H9 (cell line): ENCODE measurements at regions not wholly inside any gene's neighbourhood (a gene's known extent, or its start where the extent isn't known, plus 50 kb on each side); places are given as distances from the start of the nearest gene placed in this dataset.

ENCODE experiments used
- DNase-seq: peaks from one replicate; pipeline ENCODE4 v3.0.0-alpha.2; 2017
- H2AFZ ChIP-seq: one replicate; pipeline ENCODE4 v1.6.1; 2013; ENCODE audit warnings: mild to moderate bottlenecking, low read length, control low read depth, moderate library complexity
- H2AK5ac ChIP-seq: 2 replicates; pipeline ENCODE4 v1.6.1; 2013; ENCODE audit warnings: low read length, control low read depth, mixed read lengths; ENCODE audit not compliant: insufficient read length
- H2BK120ac ChIP-seq: one replicate; pipeline ENCODE4 v1.6.1; 2013; ENCODE audit warnings: low read depth, mild to moderate bottlenecking, low read length, control low read depth, inconsistent platforms; ENCODE audit not compliant: poor library complexity, severe bottlenecking
- H2BK12ac ChIP-seq: 2 replicates; pipeline ENCODE4 v1.6.1; 2013; ENCODE audit warnings: low read length, control low read depth, mixed read lengths, low read depth; ENCODE audit not compliant: insufficient read length
- H2BK15ac ChIP-seq: 2 replicates; pipeline ENCODE4 v1.6.1; 2013; ENCODE audit warnings: low read depth, low read length, control low read depth
- H2BK20ac ChIP-seq: one replicate; pipeline ENCODE4 v1.6.1; 2013; ENCODE audit warnings: low read depth, mild to moderate bottlenecking, low read length, control low read depth, inconsistent platforms; ENCODE audit not compliant: poor library complexity, severe bottlenecking
- H2BK5ac ChIP-seq: 2 replicates; pipeline ENCODE4 v1.6.1; 2013; ENCODE audit warnings: low read length, control low read depth, mixed read lengths; ENCODE audit not compliant: insufficient read length
- H3K14ac ChIP-seq: 2 replicates; pipeline ENCODE4 v1.6.1; 2013; ENCODE audit warnings: low read length, control low read depth; ENCODE audit not compliant: insufficient read depth
- H3K18ac ChIP-seq: 2 replicates; pipeline ENCODE4 v1.6.1; 2013; ENCODE audit warnings: low read depth, mild to moderate bottlenecking, mixed read lengths, low read length, control low read depth; ENCODE audit not compliant: insufficient read length
- H3K23ac ChIP-seq: 2 replicates; pipeline ENCODE4 v1.6.1; 2013; ENCODE audit warnings: low read length, control low read depth, mixed read lengths, low read depth; ENCODE audit not compliant: insufficient read length
- H3K23me2 ChIP-seq: 2 replicates; pipeline ENCODE4 v1.6.1; 2013; ENCODE audit warnings: low read depth, mild to moderate bottlenecking, mixed read lengths, low read length, control low read depth; ENCODE audit not compliant: insufficient read length, poor library complexity, severe bottlenecking
- H3K27ac ChIP-seq: 2 replicates; pipeline ENCODE4 v1.5.1; 2013; ENCODE audit warnings: low read length, control low read depth, mixed read lengths, low read depth; ENCODE audit not compliant: insufficient read length
- H3K27me3 ChIP-seq: 2 replicates; pipeline ENCODE4 v1.6.1; 2013; ENCODE audit warnings: low read length, control low read depth, inconsistent platforms; ENCODE audit not compliant: insufficient read depth
- H3K4ac ChIP-seq: 2 replicates; pipeline ENCODE4 v1.6.1; 2013; ENCODE audit warnings: low read depth, mild to moderate bottlenecking, control low read depth, inconsistent platforms, low read length, moderate library complexity
- H3K4me1 ChIP-seq: 2 replicates; pipeline ENCODE4 v1.6.1; 2013; ENCODE audit warnings: low read length, control low read depth, inconsistent platforms; ENCODE audit not compliant: insufficient read depth
- H3K4me2 ChIP-seq: 2 replicates; pipeline ENCODE4 v1.6.1; 2013; ENCODE audit warnings: low read length, control low read depth, mixed read lengths; ENCODE audit not compliant: insufficient read length, insufficient read depth
- H3K56ac ChIP-seq: 2 replicates; pipeline ENCODE4 v1.6.1; 2013; ENCODE audit warnings: low read depth, mild to moderate bottlenecking, mixed read lengths, low read length, control low read depth; ENCODE audit not compliant: insufficient read length
- H3K79me1 ChIP-seq: 2 replicates; pipeline ENCODE4 v1.6.1; 2013; ENCODE audit warnings: low read depth, mild to moderate bottlenecking, moderate library complexity, low read length, control low read depth, inconsistent platforms; ENCODE audit not compliant: insufficient read depth, poor library complexity, severe bottlenecking
- H3K79me2 ChIP-seq: 2 replicates; pipeline ENCODE4 v1.6.1; 2013; ENCODE audit warnings: low read length, control low read depth, inconsistent platforms; ENCODE audit not compliant: insufficient read depth
- H3K9ac ChIP-seq: 2 replicates; pipeline ENCODE4 v1.6.1; 2013; ENCODE audit warnings: low read length, control low read depth, mixed read lengths; ENCODE audit not compliant: insufficient read length; ENCODE audit errors: extremely low read depth
- H3K9me3 ChIP-seq: one replicate; pipeline ENCODE4 v1.6.1; 2013; ENCODE audit warnings: low read depth, low read length, inconsistent platforms; ENCODE audit not compliant: control insufficient read depth
- H3T11ph ChIP-seq: one replicate; pipeline ENCODE4 v1.6.1; 2013; ENCODE audit warnings: mild to moderate bottlenecking, low read length, control low read depth, inconsistent platforms
- H4K20me1 ChIP-seq: one replicate; pipeline ENCODE4 v1.6.1; 2013; ENCODE audit not compliant: control insufficient read depth, insufficient read length, insufficient read depth
- H4K5ac ChIP-seq: 2 replicates; pipeline ENCODE4 v1.6.1; 2013; ENCODE audit warnings: low read depth, mild to moderate bottlenecking, mixed read lengths, low read length, control low read depth; ENCODE audit not compliant: insufficient read length
- H4K8ac ChIP-seq: replicated peaks from 2 replicates; pipeline ENCODE4 v1.6.1; 2013; ENCODE audit warnings: low read length, control low read depth, mixed read lengths, low read depth; ENCODE audit not compliant: insufficient read length
- H4K91ac ChIP-seq: 2 replicates; pipeline ENCODE4 v1.6.1; 2013; ENCODE audit warnings: low read depth, mild to moderate bottlenecking, moderate library complexity, mixed read lengths, low read length, control low read depth; ENCODE audit not compliant: insufficient read length
- H3K27ac Mint-ChIP-seq, 3 experiments: 2 replicates in 2 of 3; 3 replicates in 1 of 3; pipeline ENCODE4 v1.8.0; 2020 to 2021; ENCODE audit warnings: mixed read lengths in 3 of 3, mild to moderate bottlenecking in 1 of 3, moderate library complexity in 1 of 3
- H3K27me3 Mint-ChIP-seq: 2 replicates; pipeline ENCODE4 v1.8.0; 2021; ENCODE audit warnings: low read depth, mild to moderate bottlenecking, moderate library complexity, mixed read lengths
- H3K36me3 Mint-ChIP-seq, 3 experiments: 2 replicates in 2 of 3; 3 replicates in 1 of 3; pipeline ENCODE4 v1.8.0; 2020 to 2021; ENCODE audit warnings: low read depth in 3 of 3, mixed read lengths in 3 of 3; ENCODE audit not compliant: insufficient read depth in 1 of 3
- H3K4me1 Mint-ChIP-seq, 2 experiments: 2 replicates each; pipeline ENCODE4 v1.8.0; 2020; ENCODE audit warnings: mixed read lengths in 2 of 2
- H3K4me3 Mint-ChIP-seq, 2 experiments: 2 replicates in 1 of 2; 3 replicates in 1 of 2; pipeline ENCODE4 v1.8.0; 2020 to 2021; ENCODE audit warnings: mild to moderate bottlenecking in 2 of 2, mixed read lengths in 2 of 2, moderate library complexity in 1 of 2
- H3K9me3 Mint-ChIP-seq, 2 experiments: 2 replicates in 1 of 2; 3 replicates in 1 of 2; pipeline ENCODE4 v1.8.0; 2020; ENCODE audit warnings: mild to moderate bottlenecking in 2 of 2, mixed read lengths in 2 of 2, moderate library complexity in 1 of 2
- TF ChIP-seq, protein P1 (sequence below): fragments of 200-600 bp; sonication (generic); conservative IDR thresholded peaks from 3 replicates; pipeline ENCODE4 v1.8.0; 2021; ENCODE audit warnings: antibody characterized with exemption, mild to moderate bottlenecking

GRCh38 chr4:108567831-108568230 is 52.5 kb upstream of the RPL34 start:
- Histone ChIP-seq H3K4ac (no peak overlapping the region), H2BK5ac (no peak overlapping the region), H4K5ac (no peak overlapping the region), H3K27ac (no peak overlapping the region), H3K79me1 (no peaks in the 10 kb centered on the region), H3K79me2 (no peaks in the 10 kb centered on the region), H3K56ac (no peak overlapping the region), H3K4me1 (no peaks in the 10 kb centered on the region), H2BK120ac (no peak overlapping the region), H3K4me2 (no peak overlapping the region), H3K18ac (no peak overlapping the region), H3K27me3 (no peaks in the 10 kb centered on the region), H3T11ph (no peak overlapping the region), H4K91ac (no peak overlapping the region), H4K20me1 (no peaks in the 10 kb centered on the region), H2AFZ (no peak overlapping the region), H3K14ac (no peak overlapping the region), H3K23me2 (no peaks in the 10 kb centered on the region), H2AK5ac (no peak overlapping the region), H3K9me3 (no peaks in the 10 kb centered on the region), H2BK15ac (no peak overlapping the region), H2BK20ac (no peak overlapping the region), H2BK12ac (no peak overlapping the region), H4K8ac (no peak overlapping the region), H3K23ac (no peak overlapping the region), H3K9ac (no peak overlapping the region)
- DNase-seq, result no peak
- TF ChIP-seq, protein P1, sequence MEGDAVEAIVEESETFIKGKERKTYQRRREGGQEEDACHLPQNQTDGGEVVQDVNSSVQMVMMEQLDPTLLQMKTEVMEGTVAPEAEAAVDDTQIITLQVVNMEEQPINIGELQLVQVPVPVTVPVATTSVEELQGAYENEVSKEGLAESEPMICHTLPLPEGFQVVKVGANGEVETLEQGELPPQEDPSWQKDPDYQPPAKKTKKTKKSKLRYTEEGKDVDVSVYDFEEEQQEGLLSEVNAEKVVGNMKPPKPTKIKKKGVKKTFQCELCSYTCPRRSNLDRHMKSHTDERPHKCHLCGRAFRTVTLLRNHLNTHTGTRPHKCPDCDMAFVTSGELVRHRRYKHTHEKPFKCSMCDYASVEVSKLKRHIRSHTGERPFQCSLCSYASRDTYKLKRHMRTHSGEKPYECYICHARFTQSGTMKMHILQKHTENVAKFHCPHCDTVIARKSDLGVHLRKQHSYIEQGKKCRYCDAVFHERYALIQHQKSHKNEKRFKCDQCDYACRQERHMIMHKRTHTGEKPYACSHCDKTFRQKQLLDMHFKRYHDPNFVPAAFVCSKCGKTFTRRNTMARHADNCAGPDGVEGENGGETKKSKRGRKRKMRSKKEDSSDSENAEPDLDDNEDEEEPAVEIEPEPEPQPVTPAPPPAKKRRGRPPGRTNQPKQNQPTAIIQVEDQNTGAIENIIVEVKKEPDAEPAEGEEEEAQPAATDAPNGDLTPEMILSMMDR, result no peak
- H3K4me1 Mint-ChIP-seq, result peaks cover 5 to 6% of the 10 kb centered on the region in 2 experiments; a peak in 2 of 4 replicates
- no peak overlapping the region for H3K4me3 Mint-ChIP-seq
- H3K27ac Mint-ChIP-seq, result no peak overlapping the region
- H3K27me3 Mint-ChIP-seq, result peaks cover 10% of the 10 kb centered on the region
- H3K36me3 Mint-ChIP-seq, result no peaks in the 10 kb centered on the region
- no peaks in the 10 kb centered on the region; a peak in 1 of 5 replicates for H3K9me3 Mint-ChIP-seq
